HG03439 (cell line): ENCODE measurements at regions not wholly inside any gene's neighbourhood (a gene's known extent, or its start where the extent isn't known, plus 50 kb on each side); places are given as distances from the start of the nearest gene placed in this dataset.

Source experiments
- ATAC-seq: cut with Tn5 transposase; IDR thresholded peaks from one replicate; pipeline ENCODE4 v1.9.1; 2021; ENCODE audit warnings: mild to moderate bottlenecking, moderate library complexity; ENCODE audit not compliant: unreplicated experiment

DNA sequence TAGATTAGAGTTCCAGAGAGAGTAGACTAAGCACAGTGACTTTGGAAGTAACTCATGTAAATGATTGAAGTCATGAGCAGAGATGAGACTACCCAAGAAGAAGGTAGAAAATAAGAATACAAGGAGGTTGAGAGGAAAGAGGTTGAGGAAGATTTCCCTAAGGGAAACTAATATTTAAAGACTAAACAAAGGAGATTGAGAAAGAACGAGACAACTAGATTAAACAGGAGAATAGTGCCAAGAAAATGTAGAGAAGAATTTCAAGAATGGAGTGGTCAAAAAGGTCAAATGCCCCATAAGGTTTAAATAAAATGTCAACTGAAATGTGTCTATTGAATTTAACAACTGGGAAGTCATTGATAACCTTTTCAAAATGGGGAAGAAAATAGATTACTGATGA, 59.0 kb downstream of the RPS29 start:
- ATAC-seq = no peak

DNA sequence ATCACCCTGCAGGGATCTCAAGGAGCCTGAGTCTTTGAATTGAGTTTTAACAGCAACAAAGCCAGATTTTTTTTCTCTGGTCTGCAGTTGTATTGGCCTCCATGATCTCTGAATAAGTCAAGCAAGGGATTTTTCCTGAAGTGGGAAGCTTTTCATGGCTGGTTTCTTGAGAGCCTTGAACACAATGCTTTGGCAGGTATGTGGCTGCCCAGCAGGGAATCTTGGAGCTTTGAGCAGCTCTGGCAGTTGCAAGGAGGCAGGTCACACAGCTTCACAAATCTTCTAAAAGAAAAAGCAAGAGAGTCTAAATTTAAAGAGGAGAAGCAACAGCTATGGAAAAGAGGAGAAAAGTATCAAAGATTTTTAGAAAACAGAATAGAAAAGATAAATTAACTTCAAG, 60.1 kb downstream of the RPS29 start:
- no peak for ATAC-seq

DNA sequence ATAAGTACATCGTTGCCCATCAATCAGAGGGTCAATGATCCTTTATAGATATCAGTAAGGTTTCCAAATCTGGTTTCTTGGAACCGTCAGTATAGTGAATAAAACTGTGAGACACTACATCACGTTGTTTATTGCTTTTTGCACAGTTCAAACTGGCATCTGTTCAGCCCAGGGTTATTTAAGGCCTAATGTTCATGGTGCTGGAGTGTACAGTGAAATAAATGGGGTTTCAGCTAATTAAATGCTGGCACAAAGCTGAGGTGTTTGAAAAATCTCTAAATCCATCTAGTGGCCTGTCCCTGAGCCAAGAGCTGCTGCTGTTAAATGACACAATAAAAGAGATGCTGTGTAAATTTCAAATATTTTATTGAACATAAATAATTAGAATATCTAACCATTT, 69.9 kb downstream of the RPS29 start:
- ATAC-seq = no peak

DNA sequence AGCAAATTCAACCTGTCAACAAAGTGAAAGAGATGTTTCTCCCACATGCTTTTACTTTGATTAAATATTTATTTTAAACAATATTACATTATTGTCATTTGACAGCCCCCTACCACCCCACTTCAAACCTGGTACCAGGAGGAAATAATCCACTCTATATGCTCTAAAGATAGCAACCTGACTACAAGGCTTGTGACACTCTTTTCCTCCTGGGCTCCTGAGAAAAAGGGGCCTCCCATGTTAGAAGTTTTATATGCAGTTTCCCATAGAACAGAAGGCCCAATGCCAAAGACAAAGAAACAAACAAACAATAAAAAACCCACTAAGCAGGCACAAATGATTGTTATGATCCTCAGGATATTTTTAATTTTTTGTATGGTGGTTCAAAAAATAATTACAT, 73.6 kb downstream of the RPS29 start:
- ATAC-seq = no peak

DNA sequence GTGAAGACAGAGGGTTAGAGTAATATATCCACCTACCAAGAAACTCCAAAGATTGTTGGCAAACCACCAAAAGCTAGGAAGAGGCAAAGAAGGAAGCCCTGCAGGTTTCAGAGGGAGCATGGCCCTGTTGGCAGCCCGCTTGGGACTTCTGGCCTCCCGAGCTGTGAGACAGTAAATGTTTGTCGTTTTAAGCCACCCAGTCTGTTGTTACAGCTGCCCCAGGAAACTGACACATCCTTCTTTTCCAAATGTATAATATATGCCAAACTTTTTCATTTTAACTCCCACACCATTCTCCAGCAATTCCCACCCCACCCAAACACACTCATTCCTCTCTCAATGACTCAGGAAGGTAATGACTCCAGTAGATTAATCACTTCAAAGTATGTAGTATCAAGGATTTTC, 74.0 kb downstream of the RPS29 start:
- no peak for ATAC-seq

DNA sequence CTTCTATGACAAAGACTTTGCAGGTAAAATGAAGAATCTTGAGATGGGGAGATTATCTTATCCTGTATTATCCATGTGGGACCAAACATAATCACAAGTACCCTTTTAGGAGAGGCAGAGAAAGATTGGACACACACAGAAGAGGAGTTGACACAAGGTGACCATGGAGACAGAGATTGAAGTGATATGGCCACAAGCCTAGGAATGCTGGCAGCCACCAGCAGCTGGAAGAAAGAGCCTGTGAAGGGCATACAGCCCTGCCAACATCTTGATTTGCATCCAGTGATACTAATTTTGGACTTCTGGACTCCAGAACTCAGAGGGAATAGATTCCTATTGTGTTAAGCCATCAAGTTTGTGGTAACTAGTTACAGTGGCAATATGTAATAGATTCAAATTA, 78.1 kb downstream of the RPS29 start:
- no peak for ATAC-seq

DNA sequence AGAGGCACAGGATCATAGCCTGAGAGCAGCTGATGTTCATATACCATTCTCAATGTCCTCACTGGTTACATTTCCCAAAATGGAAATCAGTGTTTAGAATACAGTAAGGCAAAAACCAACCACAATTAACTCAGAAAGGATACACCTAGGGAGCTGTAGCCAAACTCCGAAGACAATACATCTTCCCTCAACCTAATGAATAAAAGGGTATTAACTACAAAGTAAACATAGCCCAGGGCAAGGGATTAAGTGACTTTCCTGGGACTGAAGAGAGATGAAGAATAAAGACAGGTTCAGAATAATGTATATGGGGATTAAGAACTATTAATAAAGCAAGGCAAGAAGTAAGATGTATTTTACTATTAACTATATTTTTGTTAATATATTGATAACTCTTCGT, 79.5 kb downstream of the RPS29 start:
- no peak for ATAC-seq

DNA sequence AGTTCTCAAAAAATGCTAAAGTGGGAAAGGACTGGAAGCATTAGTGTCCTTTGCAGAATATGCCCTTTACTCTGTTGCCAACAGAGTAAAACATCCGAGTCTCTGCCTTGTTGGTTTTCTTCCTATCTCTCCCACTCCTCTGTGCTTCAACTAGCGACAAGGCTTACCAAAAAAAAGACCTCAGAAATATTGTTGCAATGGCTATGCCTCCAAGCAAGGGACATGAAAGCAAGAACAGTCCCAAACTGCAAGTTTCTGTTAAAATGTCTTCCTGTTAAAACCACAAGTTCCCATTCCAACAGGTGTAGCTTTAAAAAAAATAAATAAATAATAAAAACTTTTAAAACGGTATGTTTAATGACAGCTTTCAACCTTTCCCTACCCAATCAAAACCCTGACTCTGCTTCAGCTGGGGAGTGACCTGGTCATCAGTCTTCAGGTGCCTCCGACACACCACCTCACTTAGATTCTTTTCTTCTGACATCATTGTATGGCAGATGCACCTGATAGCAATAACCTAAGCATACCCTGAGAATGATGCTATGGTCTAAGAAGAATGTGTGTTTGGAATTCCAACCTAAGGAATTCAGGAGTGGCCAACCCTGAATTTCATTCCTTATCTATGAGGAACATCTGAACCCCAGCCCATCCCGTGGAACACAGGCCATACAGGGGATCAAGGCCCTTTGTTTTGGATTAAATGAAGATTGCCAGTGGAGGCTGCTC, 81.0 kb downstream of the RPS29 start:
- ATAC-seq = no peak

DNA sequence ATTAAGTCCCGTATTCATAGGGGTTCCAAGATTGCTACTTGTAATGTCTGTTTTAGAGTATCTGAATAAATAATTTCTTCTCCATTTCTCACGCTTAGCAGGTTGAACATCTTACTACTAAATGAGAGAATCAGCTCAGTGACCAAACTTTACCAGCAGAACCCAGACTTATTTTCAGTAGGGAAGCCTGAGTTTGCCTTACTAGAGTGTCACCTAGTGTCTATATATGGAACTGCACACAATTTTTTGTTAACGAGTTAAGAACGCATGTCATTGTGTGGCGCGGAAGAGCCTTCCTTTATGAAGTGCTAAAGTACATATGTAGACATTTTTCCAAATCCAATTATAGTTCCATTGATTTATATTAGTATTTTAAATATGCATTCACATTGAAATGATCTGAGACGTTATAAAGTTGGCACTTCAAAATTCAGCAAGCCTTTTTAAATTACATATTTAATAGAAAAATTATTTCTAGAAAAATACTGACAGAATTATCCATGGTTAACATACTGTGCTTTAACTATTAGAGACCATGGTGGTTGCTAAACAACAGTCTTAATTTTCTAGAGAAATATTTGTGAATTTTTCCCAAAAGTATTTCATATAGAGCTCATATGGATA, 88.3 kb downstream of the RPS29 start:
- ATAC-seq = peak; percentile 81

DNA sequence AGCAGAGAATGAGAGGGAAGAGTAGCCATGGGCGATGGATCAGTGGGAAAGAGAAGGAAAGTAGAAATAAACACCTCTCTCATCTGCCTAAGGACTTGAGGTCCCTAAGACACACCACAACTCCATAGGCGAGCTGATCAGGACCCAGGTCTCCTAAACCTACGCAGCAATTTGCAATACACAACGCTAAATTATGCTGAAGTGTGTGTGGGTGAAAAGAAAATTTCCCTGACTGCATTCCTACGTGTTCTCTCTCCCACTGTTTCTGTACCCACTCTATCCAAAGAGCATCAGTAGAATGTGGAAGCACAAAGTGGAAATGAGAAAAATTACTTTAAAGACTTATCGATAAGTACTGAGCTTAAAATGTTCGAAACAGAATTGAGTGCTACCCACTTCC, 88.9 kb downstream of the RPS29 start:
- no peak for ATAC-seq

DNA sequence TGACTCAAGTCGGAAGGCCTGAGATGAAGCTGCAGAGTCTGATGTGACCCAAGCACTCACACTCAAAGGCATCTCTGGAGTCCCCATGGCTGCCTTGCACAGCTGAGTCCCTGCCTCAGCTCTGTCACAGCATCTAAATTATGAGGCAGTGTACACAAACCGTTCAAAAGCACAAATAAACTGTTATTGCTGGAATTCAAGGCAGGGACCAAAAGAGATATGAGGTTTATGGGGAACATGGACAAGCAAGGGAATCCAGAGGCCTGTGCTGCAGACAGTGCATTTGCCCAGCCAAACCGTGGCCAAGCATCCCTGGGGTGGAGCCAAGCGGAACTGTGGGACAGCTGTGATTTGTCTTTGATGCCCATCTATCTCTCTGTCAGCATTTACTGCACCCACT, 91.3 kb downstream of the RPS29 start:
- no peak for ATAC-seq

DNA sequence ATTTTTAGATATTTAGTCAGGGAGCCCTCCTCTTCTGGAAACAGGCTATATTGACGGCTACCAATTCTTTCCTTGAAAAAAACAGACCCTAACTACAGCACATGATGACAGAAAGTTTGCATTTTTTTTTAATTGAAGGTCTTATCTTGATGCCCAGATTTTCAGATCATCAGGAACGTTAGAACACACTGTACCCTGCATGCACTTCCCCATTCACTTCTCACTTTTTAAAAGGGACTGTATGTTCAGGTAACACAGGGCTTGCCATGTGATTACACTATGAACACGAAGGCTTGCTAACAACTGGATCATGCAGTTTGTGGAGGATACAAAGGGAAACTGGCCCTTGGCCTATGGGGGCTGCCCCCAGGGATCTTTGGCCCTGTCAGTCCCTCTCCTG, 92.6 kb downstream of the RPS29 start:
- ATAC-seq = no peak

DNA sequence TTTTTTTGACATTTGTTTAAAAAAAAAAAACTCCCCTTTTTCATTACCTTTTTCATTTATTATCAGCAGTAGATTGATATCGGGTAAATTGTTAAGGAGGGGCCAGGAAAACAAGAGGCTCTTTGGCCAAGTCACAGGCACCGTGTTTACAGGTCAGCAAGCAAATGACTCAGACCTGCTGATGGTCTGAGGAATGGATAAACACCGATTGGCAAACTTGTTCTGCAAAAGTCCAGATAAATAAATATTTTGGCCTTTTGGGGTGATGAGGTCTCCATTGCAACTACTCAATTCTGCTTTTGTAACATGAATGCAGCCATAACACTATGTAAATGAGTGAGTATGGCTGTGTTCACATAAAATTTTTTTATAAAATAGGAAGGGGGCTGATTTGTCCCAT, 94.0 kb downstream of the RPS29 start:
- ATAC-seq = no peak

DNA sequence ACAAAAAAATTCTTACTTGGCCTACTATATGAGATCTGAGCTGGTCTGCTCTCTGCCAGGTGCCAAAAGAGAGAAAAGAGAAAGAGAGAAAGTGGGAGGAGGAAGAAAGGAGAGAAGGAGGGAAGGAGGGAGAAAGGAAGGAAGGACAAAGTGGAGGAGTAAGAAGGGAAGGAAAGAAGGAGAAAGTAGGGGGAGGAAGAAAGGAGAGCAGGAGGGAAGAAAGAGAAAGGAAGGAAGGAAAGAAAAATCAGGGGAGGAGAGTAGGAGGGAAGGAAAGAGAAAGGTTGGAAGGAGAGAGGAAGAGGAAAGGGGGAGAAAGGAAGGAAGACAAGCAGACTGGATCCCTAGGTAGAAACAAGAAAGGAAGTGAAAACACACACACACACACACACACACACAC, 96.8 kb downstream of the RPS29 start:
- ATAC-seq = no peak

DNA sequence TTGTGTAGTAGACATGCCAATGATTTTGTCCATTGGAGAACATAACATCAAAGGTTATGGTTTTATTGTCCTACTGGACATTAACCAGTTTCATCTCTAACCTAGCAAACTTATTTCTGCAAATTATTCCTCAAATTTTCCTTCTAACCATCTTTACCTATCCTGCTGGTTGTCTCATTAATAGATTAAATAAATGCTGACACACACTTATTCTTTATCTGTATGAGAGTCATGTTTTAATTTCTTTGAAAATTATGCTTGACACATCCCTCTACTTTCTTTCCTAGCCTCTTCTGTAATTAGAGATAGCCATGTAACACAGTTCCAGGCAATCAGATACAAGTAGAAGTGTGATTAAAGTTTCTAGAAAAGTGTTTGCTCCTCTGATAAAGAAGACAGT, 98.9 kb downstream of the RPS29 start:
- no peak for ATAC-seq

DNA sequence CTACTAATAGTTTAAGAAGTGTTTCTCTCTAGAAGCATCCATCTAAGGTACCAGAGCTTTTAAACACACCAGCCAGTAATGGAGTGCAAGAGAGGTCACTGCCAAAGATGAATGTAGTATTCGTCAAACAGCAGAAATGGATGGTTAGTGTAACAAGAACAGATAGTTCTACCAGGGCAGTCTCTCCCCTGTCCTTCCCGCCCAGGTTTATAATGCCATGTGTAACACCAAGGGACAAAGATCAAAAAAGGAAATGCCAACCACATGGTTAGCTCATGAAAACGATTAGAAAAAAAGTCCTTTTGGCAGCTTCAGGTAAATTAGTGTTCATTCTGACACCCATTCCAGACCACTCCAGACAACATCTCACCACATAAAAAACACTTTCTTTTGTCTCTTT, 100.9 kb downstream of the RPS29 start:
- ATAC-seq = no peak

DNA sequence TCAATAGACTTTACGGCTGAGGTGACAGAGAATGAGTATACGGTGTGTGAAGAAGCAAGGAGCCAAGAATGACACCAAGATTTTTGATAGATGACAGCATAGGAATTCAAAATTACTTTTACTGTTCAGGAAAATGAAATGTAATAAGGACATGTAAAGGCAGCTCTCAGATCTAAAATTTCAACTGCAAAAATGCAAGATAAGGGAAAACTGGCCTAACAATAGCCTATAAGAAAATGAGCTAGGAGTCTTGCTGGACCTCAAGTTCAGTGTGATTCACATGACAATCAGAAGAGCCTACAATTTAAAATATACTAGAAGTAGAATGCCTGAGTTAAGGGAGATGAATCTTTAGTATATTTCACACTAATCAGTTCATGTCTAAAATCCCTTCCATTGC, 102.0 kb downstream of the RPS29 start:
- ATAC-seq = no peak

DNA sequence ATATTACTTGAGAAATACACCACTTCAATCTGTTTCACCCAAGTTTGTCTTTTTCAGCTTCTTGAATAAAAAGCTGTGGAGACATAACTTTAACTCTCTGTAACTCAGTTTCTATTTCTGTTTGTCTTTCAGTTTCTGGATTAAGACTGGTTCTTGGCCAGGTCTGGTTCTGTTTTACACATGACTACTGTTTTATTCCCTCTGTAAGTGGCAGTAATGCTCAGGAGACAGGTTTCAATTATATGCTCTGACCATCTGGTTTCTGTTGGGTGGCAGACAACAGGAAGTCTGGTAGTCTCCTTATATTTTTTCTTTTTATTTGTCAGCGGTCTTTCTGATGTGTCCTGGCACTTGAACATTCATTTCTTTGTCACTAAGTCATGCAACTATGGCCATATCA, 102.9 kb downstream of the RPS29 start:
- ATAC-seq = peak; percentile 72

DNA sequence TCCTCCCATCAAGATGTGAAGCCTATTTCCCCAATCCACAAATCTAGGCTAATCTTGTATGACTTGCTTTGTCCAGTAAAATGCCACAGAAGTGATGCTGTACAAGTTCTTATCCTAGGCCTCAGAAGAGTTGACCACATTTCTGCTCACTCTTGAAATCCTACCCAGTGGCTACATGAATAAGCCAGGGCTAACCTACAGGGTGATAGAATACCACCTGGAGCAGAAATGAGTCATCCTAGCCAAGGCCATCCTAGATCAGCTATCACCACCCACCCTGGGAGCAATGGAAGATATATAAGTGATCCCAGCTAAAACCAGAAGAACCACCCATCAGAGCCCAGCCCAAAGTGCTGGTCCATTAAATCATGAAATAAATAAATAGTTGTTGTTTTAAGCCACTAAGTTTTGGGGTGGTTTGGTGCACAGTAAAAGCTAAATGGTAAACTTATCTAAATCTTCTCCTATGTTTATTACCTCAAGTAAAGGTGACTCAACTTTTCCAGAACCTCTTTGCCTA, 105.1 kb downstream of the RPS29 start:
- no peak for ATAC-seq

DNA sequence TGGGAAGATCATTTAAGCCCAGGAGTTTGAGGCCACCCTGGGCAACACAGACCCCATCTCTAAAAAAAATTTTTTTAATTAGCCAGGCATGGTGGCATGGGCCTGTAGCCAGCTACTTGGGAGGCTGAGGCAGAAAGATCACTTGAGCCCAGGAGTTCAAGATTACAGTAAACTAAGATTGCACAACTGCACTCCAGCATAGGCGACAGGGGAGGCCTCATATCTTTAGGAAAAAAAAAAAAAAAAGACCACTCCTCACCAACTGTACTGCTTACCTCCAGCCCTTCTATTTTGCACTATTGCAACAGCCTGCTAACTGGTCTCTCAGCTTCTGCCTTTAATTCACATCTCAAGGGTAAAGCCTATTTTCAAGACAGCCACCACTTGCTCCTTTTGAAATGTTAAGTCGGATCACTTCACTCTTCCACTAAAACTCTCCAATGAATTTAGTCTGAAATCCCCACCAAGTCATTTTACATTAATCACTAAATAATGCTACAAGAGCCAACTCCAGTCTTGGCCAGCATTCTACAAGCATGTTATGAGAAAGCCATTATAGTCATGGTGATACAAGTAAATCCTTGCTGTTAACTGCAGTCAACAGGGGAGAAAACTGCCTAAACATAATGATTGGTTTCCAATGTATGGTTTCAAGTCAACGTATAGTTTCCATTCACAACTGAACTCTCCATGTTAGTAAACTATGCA, 106.0 kb downstream of the RPS29 start:
- ATAC-seq = no peak

DNA sequence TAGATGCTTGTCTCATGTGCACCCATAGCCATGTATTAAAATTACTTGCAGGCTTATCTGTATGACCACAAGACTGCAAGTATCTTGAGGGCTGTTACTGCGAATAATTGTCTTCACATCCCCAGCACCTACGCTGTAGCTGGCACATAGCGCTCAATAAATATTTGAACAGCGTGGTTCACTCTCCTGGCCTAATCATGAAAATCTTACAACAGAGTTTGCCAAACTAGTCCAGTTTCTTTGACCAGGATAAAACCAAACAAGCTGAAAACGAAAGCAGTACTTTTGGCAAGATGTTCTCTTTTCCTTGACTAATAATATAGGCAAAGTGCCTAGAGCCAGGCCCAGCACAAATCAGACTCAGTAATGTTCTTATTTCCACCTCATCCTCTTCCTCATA, 106.7 kb downstream of the RPS29 start:
- ATAC-seq = no peak

DNA sequence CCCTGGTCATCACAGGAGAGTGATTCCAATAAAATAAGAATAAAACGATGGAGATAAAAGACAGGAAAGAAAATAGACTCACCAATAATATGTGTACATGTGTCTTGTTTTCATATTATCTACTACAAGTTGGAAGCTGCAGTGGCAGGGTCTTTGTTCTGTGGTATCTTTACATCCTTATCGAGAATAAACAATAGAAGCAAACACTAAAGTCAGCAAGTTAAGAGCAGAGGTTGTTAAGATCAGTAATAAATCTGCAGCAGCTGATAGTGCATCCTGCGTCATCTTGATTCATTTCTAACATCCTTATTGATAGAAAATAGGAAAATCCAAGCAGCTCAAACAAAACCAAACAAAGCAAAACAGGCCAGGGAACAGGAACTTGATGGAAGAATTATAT, 107.4 kb downstream of the RPS29 start:
- ATAC-seq = no peak
